Right ventricle myocardium superior (tissue), 1 donor: ENCODE measurements at regions not wholly inside any gene's neighbourhood (a gene's known extent, or its start where the extent isn't known, plus 50 kb on each side); places are given as distances from the start of the nearest gene placed in this dataset.

ENCODE experiments used
- ATAC-seq: fragments of 200-7000 bp; cut with Tn5 transposase; one replicate; pipeline ENCODE4 v1.9.1; 2020; ENCODE audit warnings: mild to moderate bottlenecking; ENCODE audit not compliant: poor library complexity
- DNase-seq: peaks from one replicate; pipeline ENCODE4 v3.0.0-alpha.2; 2020
- intact Hi-C: fragments of 100-400 bp; cut with DNase I; formaldehyde crosslinking; loops from one replicate; pipeline ENCODE4 v1.11.2; 2022
- donor health status: DM: no; HTN: yes; CAD: no; lungs with severe emphysema.

DNA sequence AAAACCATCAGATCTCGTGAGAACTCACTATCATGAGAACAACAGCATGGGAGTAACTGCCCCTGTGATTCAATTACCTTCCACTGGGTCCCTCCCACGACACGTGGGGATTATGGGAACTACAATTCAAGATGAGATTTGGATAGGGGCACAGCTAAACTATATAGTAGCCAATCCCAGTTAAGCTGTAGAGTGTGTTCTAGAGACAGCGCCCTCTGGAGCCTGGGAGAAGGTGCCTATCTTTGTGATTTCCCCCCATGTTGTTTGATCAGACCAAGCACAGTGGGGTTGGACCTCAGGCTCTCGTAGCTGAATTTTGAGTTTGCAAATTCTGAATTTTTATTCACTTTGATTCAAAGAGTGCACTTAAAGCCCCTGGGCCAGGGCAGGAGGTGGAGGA, 108.2 kb upstream of the TWIST2 start:
- no peak for DNase-seq
- intact Hi-C loops: no loop called here
- ATAC-seq: no peak

GRCh38 chr2:238741277-238741676, 106.6 kb upstream of the TWIST2 start:
- ATAC-seq (no peak), DNase-seq (no peak)
- intact Hi-C loops: no loop called here

DNA sequence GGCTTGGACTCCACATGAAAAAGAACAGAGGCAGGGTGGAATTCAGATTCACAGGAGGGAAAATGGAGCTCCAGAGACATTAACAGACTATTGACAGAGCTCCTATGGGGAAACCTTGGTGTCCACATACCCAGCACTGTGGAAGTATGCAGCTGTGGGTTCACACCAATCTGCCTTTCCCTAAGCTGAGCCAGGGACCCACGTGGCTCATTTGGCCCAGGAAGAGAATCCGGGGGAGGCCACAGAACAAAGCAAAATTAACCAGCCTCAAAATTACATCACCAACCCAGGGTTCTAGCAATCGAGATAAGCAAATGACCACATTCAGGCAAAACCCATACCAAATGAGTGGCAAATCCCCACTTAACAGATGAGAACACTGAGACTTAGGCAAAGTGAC, 105.8 kb upstream of the TWIST2 start:
- intact Hi-C loops: no loop called here
- ATAC-seq (no peak), DNase-seq (no peak)

GRCh38 chr2:238742664-238743063, 105.2 kb upstream of the TWIST2 start:
- ATAC-seq (no peak), DNase-seq (no peak)
- intact Hi-C loops: no loop called here

- intact Hi-C loops: no loop called here
- ATAC-seq (no peak), DNase-seq (no peak)
These were observed 104.4 kb upstream of the TWIST2 start for GRCh38 chr2:238743243-238744065.

GRCh38 chr2:238744951-238745350, 102.9 kb upstream of the TWIST2 start:
- DNase-seq (no peak), ATAC-seq (no peak)
- intact Hi-C loops: no loop called here

- DNase-seq (no peak), ATAC-seq (no peak)
- intact Hi-C loops: no loop called here
These were observed 101.9 kb upstream of the TWIST2 start for GRCh38 chr2:238745997-238746396.

GRCh38 chr2:238747114-238747513, 100.8 kb upstream of the TWIST2 start:
- no peak for ATAC-seq
- intact Hi-C loops: no loop called here

DNA sequence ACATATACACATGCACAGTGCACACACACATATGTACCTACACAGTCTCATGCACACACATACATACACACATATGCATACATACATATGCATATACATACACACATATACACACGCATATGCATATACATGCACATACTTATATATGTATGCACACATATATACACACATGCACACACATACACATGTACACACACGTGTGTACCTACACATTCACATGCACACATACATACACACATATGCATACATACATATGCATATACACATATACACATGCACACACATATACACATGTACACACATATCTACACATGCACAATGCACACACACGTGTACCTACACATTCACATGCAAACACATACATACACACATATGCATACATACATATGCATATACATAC, 100.3 kb upstream of the TWIST2 start:
- DNase-seq: no peak
- no peak for ATAC-seq
- intact Hi-C loops: no loop called here

More at GRCh38 chr2:238747114-238747513, 100.8 kb upstream of the TWIST2 start:
- DNase-seq: no peak

DNA sequence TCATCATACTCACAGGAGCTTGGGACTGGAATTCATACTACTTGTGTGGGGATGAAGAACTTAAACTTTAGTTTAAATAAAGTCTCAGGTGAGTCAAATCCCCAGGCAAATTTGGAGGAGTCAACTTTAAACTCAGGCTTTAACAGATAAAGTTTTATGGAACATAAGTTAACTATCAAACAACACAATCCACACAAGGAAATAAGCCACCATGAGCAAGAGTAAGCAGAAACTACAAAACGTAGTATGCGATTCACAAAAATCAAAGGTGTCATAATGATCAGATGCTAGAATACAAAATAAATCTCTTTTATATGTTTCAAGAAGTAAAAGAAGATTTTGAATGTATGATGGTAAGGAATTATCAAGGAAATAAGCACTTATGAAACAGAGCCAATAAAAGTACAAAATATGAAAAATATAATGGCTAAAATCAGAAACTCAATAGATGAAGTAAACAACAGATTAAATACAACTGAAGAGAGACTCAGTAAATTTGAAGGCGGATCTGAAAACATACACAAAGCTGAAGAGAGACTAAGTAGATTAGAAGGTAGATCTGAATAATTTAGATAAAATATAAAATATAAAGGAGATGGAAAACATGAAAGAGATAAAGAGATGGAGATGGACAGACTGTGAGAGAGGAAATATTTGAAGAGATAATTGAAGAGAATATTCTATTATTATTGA, 97.5 kb upstream of the TWIST2 start:
- intact Hi-C loops: no loop called here
- ATAC-seq (no peak), DNase-seq (no peak)

DNA sequence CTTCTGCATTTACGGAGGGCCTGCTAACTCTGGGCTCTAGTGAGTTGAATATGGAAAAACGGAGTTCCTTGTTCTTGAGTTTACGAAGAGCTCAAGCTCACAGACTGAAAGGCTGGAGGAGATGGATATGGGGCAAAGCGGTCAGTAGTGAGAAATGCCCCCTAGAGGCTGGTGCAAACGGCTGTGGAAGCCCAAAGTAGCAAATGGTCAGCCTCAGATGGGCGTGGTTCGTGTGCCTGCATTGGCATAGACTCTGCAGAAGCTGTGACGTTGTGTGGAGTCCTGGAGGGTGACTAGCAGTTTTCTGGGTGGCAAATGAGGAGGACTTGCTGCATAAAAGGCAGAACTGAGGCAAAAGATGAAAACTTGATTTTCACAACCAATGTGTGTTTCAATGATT, 93.6 kb upstream of the TWIST2 start:
- ATAC-seq (no peak), DNase-seq (no peak)

GRCh38 chr2:238761868-238762267, 86.0 kb upstream of the TWIST2 start:
- DNase-seq (no peak), ATAC-seq (no peak)
- intact Hi-C loops: no loop called here

More for the DNA sequence above, 93.6 kb upstream of the TWIST2 start:
- intact Hi-C loops: no loop called here

DNA sequence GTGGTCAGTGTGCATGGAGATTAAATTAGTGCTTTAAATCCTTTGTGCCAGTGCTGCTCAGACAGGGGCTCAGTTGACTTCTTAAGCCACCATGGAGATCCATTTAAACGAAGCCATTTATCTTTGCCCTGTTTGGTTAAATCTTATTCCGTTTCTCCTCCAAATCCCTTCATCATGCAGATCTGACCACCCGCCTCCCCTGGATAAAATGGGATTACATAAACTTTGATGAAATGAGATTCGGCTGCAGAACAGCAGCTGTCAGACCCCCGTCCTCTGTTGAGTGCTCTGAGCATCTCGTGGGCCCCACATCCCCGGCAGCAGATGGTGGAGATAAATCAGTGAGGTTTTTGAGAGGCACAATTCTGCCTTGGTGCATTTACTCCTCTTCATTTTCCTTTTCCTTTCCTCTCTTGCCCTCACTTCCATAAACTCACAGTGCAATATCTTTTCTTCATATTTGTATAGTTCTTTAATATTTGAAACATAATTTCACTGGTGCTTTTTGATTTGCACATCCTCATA, 84.4 kb upstream of the TWIST2 start:
- DNase-seq: no peak
- ATAC-seq: no peak
- intact Hi-C loops: no loop called here

DNA sequence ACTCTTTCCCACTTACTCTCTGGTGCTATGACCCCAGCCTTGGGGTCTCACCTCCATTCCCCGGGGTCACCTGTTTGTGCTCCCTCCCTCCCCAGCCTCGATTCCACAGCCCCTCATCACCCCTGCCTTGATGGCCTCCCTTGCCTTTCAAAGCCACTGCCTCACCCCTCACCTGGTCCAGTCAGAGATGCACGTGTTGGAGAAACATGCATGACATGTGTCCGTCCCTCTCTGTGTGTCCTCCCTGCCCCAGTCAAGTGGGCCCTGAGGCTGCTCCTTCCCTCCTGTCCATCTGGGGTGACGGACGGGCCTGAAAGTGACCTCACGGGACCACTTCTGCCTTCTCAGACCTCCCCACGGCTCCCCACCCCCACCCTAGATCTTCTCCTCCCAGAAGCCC, 82.3 kb upstream of the TWIST2 start:
- no peak for DNase-seq
- intact Hi-C loops: no loop called here
- ATAC-seq: no peak

GRCh38 chr2:238771218-238771617, 76.7 kb upstream of the TWIST2 start:
- intact Hi-C loops: no loop called here
- ATAC-seq: no peak

DNA sequence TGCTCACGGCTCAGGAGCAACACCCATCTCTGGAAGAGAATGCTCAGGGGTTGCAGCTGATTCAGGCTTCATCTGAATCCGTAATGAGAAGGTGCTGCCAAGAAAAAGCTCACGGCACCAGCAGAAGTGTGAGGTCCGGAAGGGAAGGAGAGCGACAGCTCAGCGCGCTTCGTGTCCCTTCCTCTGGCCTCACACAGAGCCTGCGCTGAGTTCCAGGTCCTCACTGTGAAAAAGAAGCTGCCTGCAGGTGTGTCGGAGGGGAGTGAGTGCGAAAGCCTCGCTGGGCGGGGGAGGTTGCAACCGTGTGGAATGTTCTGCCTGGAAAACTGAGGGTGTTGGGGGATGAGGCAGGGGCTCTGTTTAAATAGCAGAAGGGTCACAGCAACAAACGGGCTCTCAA, 76.2 kb upstream of the TWIST2 start:
- no peak for ATAC-seq
- no peak for DNase-seq
- intact Hi-C loops: no loop called here

More at GRCh38 chr2:238771218-238771617, 76.7 kb upstream of the TWIST2 start:
- DNase-seq: no peak

- DNase-seq (no peak), ATAC-seq (no peak)
- intact Hi-C loops: no loop called here
These were observed 75.1 kb upstream of the TWIST2 start for GRCh38 chr2:238772635-238773297.

GRCh38 chr2:238773472-238773871, 74.4 kb upstream of the TWIST2 start:
- intact Hi-C loops: no loop called here
- DNase-seq: no peak
- no peak for ATAC-seq

DNA sequence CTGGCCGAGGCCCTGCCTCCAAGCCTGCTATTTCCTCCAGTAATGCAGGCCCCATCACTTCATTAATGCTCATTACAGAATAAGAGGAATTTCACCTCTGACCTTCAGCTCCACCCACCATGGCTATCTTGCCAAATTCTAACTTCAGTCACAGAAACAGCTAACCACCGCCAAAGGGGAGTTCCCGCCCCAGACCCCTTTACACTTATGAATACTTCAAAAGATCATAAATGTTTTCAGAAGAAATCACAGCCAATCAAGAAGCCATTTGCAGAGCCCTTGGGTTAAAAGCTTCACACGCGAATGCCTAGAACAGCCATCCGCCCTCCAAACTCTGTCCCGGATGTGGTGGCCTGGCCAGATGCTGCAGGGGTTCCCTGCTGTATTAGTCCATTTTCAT, 73.8 kb upstream of the TWIST2 start:
- DNase-seq (no peak), ATAC-seq (no peak)
- intact Hi-C loops: no loop called here
